LNCAP (cell line): ENCODE measurements at regions not wholly inside any gene's neighbourhood (a gene's known extent, or its start where the extent isn't known, plus 50 kb on each side); places are given as distances from the start of the nearest gene placed in this dataset.

Experiments used
- TF ChIP-seq, protein P1 (sequence below): fragments of 450-650 bp; IDR thresholded peaks from 2 replicates; pipeline ENCODE4 v1.5.1; 2017; ENCODE audit warnings: mild to moderate bottlenecking

- TF ChIP-seq, protein P1, sequence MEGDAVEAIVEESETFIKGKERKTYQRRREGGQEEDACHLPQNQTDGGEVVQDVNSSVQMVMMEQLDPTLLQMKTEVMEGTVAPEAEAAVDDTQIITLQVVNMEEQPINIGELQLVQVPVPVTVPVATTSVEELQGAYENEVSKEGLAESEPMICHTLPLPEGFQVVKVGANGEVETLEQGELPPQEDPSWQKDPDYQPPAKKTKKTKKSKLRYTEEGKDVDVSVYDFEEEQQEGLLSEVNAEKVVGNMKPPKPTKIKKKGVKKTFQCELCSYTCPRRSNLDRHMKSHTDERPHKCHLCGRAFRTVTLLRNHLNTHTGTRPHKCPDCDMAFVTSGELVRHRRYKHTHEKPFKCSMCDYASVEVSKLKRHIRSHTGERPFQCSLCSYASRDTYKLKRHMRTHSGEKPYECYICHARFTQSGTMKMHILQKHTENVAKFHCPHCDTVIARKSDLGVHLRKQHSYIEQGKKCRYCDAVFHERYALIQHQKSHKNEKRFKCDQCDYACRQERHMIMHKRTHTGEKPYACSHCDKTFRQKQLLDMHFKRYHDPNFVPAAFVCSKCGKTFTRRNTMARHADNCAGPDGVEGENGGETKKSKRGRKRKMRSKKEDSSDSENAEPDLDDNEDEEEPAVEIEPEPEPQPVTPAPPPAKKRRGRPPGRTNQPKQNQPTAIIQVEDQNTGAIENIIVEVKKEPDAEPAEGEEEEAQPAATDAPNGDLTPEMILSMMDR = no peak
Observed at GRCh38 chr2:164182116-164182627, 439.1 kb downstream of the GRB14 start.

GRCh38 chr2:164178835-164179465 is 442.3 kb downstream of the GRB14 start:
- TF ChIP-seq, protein P1 = no peak

DNA sequence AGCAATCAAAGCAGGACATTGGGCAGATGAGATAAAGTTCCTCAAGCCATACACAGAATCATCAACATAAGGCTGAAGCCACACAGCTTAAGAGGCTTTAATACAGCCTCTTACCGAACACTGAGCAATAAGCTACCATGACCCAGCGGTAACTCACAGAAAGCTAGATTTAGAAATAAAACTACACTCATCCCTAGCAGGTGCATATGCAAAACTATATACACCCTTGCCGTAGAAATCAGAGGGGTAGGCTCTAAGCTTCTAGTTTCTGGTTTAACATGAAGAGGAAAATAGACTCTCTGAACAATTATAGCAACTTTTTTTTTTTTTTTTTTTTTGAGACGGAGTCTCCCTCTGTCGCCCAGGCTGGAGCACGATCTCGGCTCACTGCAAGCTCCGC is 428.8 kb upstream of the FIGN start:
- TF ChIP-seq, protein P1 = no peak

GRCh38 chr2:164155558-164155957 is 419.8 kb upstream of the FIGN start:
- TF ChIP-seq, protein P1 = no peak

GRCh38 chr2:164151522-164151921 is 415.7 kb upstream of the FIGN start:
- TF ChIP-seq, protein P1 = no peak

DNA sequence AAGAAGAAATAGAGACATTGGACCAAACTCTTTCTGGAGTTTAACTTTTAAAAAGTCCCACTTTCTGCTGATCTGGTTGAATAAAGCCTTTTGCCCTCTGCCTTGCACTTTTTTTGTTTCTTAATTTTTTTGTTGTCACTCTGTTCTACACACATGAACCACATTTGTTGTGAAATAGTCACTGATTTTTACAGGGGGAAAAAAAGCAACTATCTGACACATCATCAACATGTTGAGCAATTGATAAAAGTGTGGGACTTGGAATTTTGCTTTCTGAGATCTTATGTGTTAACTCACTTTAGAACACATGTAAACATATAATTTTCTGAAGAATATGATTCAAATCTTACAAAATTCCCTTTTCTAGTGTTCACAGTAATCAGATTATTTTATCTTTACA is 414.8 kb upstream of the FIGN start:
- TF ChIP-seq, protein P1 = no peak

- TF ChIP-seq, protein P1 = no peak
Observed at GRCh38 chr2:164146441-164146840, 410.6 kb upstream of the FIGN start.
